Right lobe of liver (tissue), 6 donors: ENCODE measurements at regions not wholly inside any gene's neighbourhood (a gene's known extent, or its start where the extent isn't known, plus 50 kb on each side); places are given as distances from the start of the nearest gene placed in this dataset.

Experiments
- ATAC-seq, 4 donors: fragments of 200-7000 bp; cut with Tn5 transposase; one replicate each; pipeline ENCODE4 v1.9.1; 2020; ENCODE audit warnings: mild to moderate bottlenecking in 4 of 4, moderate library complexity in 4 of 4
- DNase-seq, 3 donors: peaks; one replicate each; pipeline ENCODE4 v3.0.0-alpha.2; 2020
- H3K27ac ChIP-seq, 3 donors: fragments of 200-600 bp; one replicate each; pipeline ENCODE4 v1.8.0; 2022
- H3K27me3 ChIP-seq, 2 donors: fragments of 200-600 bp; one replicate each; pipeline ENCODE4 v1.8.0; 2022
- H3K36me3 ChIP-seq, 4 donors: fragments of 200-600 bp; sonication (generic) in 1 of 4; one replicate each; pipeline versions ENCODE4 v1.5.1 to v1.8.0; 2017 to 2022; ENCODE audit warnings: control low read depth in 1 of 4
- H3K4me1 ChIP-seq, 4 donors: fragments of 200-600 bp; sonication (generic) in 1 of 4; one replicate each; pipeline versions ENCODE4 v1.5.1 to v1.8.0; 2017 to 2022; ENCODE audit warnings: control low read depth in 1 of 4
- H3K4me3 ChIP-seq, 3 donors: fragments of 200-600 bp; one replicate each; pipeline ENCODE4 v1.8.0; 2022
- H3K9me3 ChIP-seq, 4 donors: fragments of 200-600 bp; sonication (generic) in 1 of 4; one replicate each; pipeline versions ENCODE4 v1.5.1 to v1.8.0; 2017 to 2022; ENCODE audit warnings: control low read depth in 1 of 4
- CTCF ChIP-seq, 4 donors: fragments of 200-600 bp in 3 of 4; fragments of 450-650 bp in 1 of 4; IDR thresholded peaks; one replicate each; pipeline versions ENCODE4 v1.5.1 to v1.8.0; 2016 to 2022; ENCODE audit warnings: antibody characterized with exemption in 4 of 4, mild to moderate bottlenecking in 2 of 4
- POLR2A ChIP-seq: fragments of 450-650 bp; IDR thresholded peaks from one replicate; pipeline ENCODE4 v1.6.1; 2017; ENCODE audit warnings: antibody characterized with exemption, mild to moderate bottlenecking
- WGBS: methylation state at CpG from one replicate; pipeline ENCODE4 v1.1.6; 2018; ENCODE audit warnings: low coverage, low lambda C conversion rate; ENCODE audit not compliant: insufficient coverage; ENCODE audit errors: missing lambda C conversion rate; 5-methylcytosine and 5-hydroxymethylcytosine counted together
- intact Hi-C, 2 donors: fragments of 100-400 bp; cut with DNase I; formaldehyde crosslinking; loops; one replicate each; pipeline versions ENCODE4 v1.11.2 to v1.14.1; 2022
- donor health status: DM: no; HTN: yes; CAD: no.
- donor health status: DM: no; HTN: no; CAD: no.
- donor health status: DM: no; HTN: no; CAD: no.
- donor health status: DM: no; HTN: yes; CAD: no.
- donor health status: DM: no; HTN: yes; CAD: no.

DNA sequence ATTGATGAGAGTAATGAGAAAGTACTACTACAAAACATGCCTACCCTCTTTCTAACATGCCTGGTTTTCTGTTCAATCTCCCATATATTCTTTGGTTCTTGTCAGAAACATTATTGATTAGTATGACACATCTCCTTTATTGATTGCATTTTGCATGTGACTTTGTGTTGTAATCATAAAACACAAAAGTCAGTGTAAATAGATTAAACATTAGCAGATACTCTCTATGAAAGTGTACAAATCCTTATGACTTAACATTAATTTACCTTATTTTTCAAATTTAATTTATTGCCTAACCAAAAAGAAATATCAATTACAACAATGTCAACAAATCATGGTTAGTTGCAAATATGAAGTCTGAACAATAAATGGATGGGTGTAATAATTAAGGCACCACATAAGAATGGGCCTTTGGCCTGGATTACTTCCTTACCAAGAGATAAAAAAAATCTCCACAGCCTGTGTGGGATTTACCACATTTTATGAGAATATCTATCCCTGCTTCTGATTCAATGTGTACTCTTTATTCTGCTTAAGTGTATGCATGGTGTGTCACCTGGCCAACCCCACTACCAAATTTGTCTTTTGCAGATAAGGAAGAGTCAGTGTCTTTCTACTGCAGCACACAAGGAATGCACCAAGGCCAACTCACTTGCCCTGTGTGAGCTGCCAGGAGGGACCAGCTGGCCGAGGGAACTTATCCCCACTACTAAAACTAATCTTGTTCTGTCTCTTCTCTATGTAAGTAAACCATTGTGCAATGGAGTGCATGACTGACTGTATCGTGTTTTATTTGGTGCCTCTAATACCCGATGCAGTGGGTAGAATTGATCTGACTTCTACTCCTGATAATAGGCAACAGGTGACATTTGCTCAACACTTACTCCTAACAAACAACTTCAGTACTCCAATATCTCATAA, 1001.9 kb upstream of the CDH10 start:
- ATAC-seq, result peak; percentile 66 to 86 (median 71)
- WGBS, result 38% methylated on average over 3 of the region's 3 CpGs
- peaks cover 0 to 16% (median 8%) of the 10 kb centered on the region in 4 donors for H3K4me1 ChIP-seq

DNA sequence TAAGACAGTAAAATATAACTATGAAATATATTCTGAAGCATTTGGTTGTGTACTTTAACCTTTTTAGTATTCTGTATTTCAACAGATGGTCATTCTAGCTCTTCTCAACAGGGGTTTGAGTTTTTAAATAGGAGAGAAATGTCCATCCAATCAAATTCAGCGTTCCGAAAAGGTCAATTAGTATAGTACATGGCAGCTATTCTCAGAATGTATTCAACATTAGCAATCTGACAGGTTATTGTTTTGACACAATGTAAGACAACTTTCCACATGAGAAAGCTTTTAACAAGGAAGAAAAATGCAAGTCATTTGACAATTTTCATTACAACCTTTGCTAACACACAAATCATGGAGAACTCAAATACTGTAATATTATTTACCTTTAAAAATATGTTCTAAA, 996.3 kb upstream of the CDH10 start:
- H3K36me3 ChIP-seq, result no peaks in the 10 kb centered on the region
- TF ChIP-seq CTCF (IDR thresholded peaks at IDR 0.05) (no peak), POLR2A (no peak)
- ATAC-seq (no peak), DNase-seq (no peak)
- WGBS, result 85% methylated on average over 2 of the region's 2 CpGs
- no peaks in the 10 kb centered on the region for H3K27me3 ChIP-seq
- H3K4me3 ChIP-seq, result no peak overlapping the region
- no peaks in the 10 kb centered on the region for H3K9me3 ChIP-seq
- no peaks in the 10 kb centered on the region for H3K4me1 ChIP-seq
- no peak overlapping the region for H3K27ac ChIP-seq
- intact Hi-C loops, result no loop called here

More for the DNA sequence above, 1001.9 kb upstream of the CDH10 start:
- intact Hi-C loops, result no loop called here
- Histone ChIP-seq H3K36me3 (no peaks in the 10 kb centered on the region), H3K27me3 (no peaks in the 10 kb centered on the region), H3K4me3 (no peak overlapping the region), H3K27ac (no peak overlapping the region), H3K9me3 (no peaks in the 10 kb centered on the region)
- DNase-seq, result no peak
- TF ChIP-seq POLR2A (no peak), CTCF (IDR thresholded peaks at IDR 0.05) (no peak)

DNA sequence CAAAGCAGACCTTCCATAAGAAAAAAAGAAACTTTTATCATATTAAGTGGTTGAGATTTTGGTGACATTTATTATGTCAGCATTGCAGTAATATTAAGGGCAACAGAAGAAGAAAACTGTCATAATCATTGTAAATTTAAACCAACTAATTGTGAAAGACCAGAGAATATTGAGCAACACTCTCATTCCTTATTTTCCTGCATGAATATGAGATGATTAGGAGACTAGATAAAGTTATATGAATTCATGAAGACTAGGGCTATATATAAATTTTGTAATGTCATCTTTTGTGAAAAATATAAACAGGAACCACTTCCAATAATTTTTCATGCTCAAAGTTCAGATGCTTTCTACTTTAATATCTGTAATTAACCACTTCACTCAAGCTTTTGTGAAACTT, 974.5 kb upstream of the CDH10 start:
- no peak overlapping the region for H3K27ac ChIP-seq
- intact Hi-C loops, result no loop called here
- DNase-seq, result no peak
- H3K36me3 ChIP-seq, result no peaks in the 10 kb centered on the region
- H3K4me3 ChIP-seq, result no peak overlapping the region
- H3K9me3 ChIP-seq, result no peaks in the 10 kb centered on the region
- TF ChIP-seq CTCF (IDR thresholded peaks at IDR 0.05) (no peak), POLR2A (no peak)
- no peaks in the 10 kb centered on the region for H3K27me3 ChIP-seq
- ATAC-seq, result no peak
- H3K4me1 ChIP-seq, result no peaks in the 10 kb centered on the region

- intact Hi-C loops, result no loop called here
- TF ChIP-seq CTCF (IDR thresholded peaks at IDR 0.05) (no peak), POLR2A (no peak)
Measured at GRCh38 chr5:25618821-25619220, 974.0 kb upstream of the CDH10 start.

More at GRCh38 chr5:25618821-25619220, 974.0 kb upstream of the CDH10 start:
- no peaks in the 10 kb centered on the region for H3K36me3 ChIP-seq
- no peak overlapping the region for H3K4me3 ChIP-seq
- ATAC-seq (peak in 2 of 4 donors; percentile 53 to 58), DNase-seq (no peak)
- no peaks in the 10 kb centered on the region for H3K4me1 ChIP-seq
- WGBS, result 11% methylated on average over 2 of the region's 2 CpGs
- no peak overlapping the region for H3K27ac ChIP-seq
- no peaks in the 10 kb centered on the region for H3K27me3 ChIP-seq
- no peaks in the 10 kb centered on the region for H3K9me3 ChIP-seq
